GM03348 (cell line): ENCODE measurements at regions not wholly inside any gene's neighbourhood (a gene's known extent, or its start where the extent isn't known, plus 50 kb on each side); places are given as distances from the start of the nearest gene placed in this dataset.

Experiments
- DNase-seq: peaks from one replicate; pipeline ENCODE4 v3.0.0; 2012; ENCODE audit warnings: low spot score

DNA sequence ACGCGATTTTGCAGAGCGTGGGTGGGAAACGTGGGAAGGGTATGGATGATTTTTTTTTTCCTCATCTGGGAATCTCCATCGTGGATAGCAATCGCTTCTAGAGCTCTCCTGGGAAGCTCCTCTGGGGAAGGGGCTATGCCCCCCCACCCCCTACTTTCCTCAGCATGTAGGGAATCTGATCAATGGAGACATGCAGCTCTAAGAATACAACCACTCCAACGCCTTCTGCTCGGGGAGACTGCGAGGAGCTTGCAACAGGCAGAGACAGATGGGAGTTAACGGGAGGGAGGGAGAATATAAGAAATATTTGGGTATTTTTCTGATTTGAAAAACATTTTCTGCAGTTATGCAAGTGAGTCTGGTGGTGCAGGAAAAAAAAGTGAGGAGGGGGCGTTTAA lies 104.6 kb upstream of the HSD17B12 start:
- DNase-seq, result no peak

DNA sequence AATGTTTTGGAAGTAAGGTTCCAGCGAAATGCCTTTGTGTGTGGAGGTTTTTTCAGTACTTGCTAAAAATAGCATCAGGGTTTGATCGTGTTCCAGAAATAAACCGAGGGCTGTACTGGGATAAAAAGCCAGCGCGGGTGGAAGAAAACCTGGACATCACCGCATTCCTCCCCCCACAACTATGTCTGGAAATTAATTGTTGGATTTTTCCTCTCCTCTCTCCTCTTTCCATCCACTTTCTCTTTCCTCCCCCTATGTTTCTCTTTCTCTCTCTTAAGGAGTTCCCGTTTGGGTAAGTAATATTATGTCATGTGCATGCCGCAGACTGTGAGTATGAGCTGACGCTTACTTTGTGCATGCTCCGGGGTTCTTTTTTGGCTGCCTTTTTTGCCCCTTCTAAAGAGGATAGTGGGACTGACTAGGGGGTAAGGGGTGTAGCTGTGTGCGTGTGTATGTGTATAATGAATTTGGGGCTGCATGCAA lies 104.2 kb upstream of the HSD17B12 start:
- no peak for DNase-seq

DNA sequence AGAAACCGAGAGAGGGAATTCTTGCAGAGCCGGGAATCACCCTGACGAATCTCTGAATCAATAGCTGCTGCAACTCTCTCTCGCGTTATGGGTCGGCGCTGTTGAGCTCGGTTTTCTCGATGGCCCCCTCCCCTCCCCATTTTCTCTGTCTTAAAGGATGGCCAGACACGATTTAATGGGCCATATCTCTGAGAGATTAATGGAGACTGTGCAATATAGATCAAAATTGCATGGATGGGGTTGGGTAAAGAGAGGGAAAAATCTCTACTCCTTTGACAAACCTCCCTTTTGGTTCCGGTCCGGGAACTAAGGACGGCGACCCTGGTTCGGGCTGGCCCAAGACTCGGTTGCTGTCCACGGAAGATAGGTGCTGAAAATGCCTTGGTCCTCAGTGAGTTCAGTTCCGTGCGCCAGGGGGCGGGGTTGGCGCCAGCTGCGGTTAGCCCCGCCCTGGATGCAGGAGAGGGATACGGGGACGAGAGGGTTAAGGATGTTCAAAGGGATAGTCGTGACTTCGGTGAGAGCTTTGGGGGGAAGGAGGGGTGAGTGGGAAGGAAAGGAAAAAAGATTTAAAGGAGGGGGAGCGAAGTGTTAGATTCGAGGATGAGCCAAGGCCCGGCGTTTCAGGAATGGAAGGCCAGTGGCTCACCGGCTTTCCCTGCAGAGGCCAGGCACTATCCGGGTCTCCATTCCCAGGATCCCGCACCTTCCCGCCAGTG lies 103.6 kb upstream of the HSD17B12 start:
- peak; percentile 84 for DNase-seq

DNA sequence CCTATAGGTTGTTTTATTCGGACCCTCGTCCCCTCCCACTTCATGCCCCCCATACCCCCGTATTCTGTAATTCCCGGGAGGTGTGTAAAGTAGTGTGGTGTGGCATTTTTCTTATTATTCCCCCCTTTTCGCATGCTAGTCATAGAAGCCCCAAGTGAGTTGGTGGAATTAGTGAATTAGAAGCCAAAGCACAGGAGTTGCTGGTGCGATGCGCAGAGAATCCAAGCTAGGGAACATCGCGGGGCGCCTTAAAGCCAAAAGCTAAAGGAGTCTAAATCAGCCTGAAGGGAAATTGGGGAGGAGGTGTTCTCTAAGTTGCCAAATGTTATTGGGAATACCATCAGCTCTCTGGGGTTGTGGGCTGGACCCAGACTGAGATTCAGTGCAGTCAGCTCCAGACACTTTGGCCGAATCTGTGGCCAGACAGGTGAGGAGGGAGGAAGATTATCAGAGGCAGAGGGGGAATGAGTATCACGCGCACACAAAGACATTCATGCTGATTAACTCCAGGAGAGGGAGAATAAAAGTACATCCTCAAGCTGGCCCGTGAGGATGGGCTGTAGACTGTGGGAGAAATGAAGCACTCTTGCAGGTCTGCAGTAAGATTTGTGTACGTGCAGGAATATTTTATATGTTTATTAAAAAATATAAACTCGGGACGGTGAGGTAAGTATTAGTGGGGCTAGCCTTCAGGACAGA lies 102.8 kb upstream of the HSD17B12 start:
- DNase-seq, result no peak

DNA sequence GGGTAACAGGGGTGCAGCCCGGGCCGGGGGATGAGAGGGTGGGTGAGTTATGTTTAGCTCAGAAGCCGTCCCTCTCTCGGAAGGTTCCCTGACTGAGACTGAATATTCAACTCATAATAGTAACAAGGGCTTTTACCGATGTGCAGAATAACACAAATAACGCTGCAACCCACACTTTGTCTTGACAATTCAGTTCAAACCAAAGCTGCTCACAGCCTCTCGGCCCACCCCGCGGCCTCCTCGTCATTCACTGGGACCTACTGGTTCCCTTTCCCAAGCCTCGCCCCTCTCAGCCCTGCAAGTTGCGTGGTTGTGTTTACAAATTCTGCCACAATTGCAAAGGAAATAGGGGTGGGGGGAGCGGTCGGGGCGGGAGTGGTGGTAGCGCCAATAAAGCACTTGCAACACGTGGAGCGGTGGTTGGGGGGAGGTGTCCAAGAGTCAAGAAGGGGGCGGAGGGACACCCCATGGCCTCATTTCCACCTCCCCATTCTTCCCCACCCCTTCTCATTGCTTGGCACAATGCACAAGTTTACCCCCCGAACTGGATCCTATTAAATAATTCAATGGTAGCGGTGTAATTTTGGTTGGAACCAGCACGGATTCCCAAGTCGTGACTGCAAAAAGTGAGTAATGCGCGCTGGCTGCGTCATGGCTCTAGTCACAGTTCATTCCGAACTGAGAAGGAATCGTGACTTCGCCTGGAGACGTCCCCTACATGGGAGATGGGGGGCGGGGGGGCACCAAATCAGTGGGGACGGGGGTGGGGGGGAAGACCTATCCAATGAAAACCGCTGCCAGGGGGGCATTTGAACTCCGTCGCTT lies 102.0 kb upstream of the HSD17B12 start:
- no peak for DNase-seq

DNA sequence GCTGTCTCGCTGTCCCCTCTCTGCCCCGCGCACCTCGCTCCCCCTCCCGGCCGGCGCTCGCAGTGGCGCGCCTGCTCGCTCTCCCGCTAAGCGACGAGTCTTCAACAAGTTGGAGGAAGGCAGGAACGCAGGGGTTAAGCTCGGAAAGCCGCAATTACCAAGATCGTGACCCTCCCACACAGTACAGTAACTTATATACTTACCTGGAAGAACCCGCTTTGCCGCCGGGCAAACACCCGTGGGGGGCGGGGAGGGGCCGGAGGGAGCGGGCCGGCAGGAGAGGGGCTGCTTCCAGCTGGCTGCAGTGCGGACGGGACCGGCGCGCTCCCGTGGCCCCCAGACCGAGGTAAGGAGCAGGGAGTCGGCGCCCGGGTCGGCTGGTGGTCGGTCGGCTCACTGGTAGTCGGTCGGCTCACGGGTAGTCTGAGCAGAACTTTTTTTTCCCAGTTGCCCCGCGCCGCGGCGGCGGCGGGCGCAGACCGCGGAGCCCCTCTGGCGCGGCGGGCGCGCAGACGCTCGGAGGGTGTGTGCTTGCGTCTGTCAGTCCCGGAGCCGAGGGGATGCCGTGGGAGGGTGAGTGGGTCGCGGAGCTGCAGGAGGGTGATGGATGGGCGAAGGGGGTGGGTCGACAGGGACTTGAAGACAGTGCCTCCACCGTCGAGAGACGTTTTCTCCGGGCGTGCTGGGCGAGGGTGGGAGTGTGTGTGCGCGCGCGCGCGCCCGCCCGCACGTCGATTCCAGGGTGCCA lies 101.2 kb upstream of the HSD17B12 start:
- peak; percentile 64 for DNase-seq

DNA sequence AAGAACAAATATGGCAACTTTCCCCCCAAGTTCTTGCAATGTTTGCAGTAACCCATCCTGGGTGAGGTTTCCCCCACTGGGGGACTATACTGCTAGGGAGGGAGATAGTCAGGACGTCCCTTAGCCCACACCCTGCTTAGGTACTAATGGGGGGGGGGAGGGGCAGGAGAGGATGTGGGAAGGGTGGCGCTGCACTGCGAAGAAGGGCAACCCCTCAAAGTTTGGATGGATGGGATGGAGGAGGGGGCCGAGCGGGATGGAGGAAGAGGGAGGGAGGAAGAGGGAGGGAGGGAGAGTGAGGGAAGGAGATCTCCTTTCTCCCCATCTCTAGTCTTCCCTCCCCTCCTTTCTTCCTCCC lies 100.6 kb upstream of the HSD17B12 start:
- no peak for DNase-seq

DNA sequence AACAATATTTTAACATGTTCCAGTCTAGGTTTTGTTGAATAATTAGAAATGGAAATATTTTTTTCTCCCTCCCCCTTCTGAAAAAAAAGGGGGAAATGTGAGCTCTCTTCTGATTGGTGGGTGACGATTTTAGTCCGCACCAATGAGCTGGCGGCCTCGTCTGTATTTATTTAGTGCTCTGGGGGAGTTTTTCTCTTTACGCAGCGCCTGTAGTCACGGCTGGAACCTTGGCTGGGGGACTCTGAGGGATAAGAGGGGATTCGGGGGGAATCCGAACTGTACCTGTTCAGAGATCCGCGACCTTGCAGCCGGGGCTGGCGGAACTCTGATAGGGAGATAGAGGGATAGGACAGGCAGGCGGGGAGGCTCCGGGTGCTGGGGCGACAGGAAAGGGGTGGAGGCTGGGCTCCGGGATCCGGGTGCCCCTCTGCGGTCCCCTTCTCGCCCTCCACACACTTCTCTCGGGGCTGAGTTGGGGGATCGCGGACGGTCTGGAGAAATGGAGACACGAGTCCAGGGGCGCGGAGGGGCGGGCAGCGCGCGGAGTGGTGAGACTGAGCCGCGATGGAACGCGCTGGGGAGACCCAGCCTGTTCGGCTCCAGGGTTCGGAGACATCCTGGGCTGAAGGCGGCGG lies 99.7 kb upstream of the HSD17B12 start:
- peak; percentile 85 for DNase-seq

DNA sequence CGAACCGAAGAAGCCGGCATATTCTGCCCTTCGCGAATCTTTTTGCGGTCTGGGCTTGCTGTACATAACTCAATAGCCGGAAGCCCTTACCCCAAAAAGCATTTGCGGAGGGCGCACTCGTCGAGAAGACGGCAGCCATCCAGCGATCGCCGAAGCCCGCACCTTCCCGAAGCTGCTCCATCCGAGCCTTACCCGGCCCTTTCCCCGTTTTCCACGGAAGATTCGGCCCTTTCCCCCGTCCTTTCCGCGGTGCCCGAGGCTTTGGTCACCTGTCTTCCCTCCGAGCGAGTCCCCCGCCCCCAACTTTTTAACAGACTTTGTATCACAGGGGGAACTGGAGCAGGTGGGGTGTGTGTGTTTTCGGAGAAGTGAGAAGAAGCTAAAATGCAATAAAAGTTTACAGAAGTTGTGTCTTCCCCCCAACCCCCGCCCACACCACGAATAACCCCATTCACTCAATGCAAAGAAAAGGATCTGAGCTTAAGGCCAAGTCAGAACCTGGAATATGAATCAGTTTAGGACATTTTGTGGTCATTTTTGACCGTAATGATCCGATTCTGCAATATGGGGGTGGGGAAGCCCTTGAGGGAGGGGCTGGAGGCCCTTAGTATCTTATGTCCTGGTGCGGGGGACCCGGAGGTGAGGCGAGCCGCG lies 99.0 kb upstream of the HSD17B12 start:
- no peak for DNase-seq

DNA sequence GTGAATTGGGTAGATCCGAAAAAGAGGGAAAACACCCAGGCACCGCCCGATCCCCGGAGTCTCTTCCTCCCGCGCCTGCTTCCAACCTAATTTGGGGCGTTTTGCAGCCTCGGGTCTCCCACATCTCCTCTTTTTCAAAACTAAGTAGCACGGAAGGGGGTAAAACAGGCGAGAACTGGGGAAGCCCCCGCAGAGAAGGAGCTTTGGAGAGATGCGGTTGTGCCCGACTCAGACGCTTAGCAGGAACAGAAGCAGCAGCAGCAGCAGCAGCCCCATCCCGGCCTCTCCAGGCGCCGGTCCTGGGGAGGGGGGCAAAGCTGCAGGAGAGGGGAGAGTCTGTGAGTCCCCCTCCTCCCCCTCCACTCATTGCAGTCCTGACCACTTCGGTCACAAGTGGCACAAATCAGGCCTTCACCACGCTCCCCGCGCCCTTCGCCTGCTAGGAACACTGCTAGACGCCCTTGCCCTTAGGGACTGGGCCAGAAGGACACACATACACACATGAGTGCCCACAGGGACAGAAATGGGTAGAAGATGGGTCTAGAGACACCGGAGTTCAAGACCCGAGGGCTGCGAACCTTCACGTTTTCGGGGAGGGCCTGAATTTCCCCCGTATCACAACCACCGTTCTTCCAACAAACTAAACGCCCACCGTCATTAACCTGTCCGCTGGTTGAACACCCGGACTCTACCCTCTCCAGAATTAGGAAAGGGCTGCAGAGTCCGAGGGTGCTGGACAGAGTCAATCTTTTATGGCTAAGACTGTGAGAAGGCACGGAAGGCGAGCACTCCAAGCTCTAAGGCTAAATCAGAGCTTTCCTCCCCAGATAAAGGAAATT lies 98.3 kb upstream of the HSD17B12 start:
- DNase-seq, result no peak

DNA sequence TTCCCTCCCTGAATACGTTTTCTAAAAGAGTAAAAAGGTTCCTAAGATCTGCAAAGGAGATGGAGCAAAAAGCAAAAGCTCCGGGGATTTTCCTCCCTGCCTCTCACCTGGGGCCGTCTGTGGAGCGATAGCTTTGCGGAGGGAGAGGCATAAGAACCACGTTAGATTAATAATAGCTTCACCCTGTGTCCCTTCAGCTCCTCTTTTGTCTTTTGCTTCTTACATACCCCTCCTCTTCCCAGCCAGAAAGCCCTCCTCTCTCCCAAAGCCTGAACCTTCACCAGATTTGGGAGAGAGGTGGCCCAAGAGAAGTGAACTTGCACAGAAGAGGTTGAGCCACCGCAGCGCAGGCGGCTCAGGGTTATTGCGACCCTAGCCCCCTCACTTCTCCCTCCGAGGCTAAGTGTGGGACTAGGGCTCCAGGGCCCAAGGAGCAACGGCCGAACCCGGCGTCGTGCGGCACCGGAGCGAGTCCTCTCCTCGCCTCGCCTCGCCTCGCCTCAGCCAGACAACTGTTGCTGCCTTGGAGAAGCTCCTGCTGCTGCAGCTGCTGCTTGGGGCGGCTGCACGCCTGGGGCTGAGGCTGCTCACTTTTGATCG lies 97.6 kb upstream of the HSD17B12 start:
- DNase-seq, result no peak

DNA sequence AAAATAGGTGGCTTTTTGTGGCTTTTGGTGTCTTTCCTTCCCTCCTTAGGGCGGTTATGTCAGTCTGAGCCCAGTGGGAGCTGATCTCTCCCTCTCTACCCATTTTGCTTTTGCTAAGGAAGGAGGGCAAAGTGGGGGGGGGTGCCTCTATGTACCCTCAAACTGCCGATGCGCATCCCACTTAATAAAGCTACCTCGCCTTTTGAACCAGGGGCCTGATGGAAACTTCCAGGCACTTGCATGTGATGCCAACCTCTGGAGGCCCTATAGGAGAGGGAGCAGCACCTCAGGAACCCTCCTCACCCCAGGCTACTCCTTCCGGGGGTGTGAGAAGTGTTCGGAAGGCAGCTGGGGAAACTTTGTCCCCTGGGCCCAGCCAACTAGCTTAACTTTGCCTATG lies 97.0 kb upstream of the HSD17B12 start:
- no peak for DNase-seq

DNA sequence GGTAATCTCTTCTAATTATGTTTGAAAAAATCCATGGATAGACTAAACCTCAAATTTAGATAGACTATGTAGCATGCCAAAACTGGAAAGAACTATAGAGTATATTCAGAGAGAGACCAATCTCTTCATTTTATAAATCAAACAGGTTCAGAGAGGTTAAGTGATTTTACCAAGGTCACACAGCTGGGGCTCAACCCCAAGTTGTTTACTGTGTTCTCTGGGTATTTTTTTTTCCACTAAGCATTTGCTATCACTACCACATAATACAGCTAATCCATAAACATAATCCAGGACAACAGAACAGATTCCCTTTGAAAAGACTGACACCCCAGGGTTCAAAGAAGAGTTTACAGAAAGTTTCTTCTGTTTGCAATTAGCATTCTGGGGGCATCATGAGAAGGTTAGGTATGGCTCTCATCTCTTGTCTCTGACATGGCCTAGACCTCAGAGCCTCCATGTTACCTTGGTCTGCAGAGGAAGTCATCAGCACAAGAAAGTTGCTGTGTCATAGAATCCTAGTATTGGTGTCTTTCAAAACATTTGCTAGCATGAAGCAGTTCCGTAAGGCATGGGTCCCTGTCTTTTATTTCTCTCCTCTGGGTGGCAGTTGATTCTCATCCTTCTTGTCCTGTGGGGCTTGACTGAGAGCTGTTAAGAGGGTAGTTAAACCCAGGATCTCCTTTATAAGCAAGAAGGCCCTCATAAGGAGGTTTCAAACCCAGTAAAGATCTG lies 94.5 kb upstream of the HSD17B12 start:
- DNase-seq, result no peak

DNA sequence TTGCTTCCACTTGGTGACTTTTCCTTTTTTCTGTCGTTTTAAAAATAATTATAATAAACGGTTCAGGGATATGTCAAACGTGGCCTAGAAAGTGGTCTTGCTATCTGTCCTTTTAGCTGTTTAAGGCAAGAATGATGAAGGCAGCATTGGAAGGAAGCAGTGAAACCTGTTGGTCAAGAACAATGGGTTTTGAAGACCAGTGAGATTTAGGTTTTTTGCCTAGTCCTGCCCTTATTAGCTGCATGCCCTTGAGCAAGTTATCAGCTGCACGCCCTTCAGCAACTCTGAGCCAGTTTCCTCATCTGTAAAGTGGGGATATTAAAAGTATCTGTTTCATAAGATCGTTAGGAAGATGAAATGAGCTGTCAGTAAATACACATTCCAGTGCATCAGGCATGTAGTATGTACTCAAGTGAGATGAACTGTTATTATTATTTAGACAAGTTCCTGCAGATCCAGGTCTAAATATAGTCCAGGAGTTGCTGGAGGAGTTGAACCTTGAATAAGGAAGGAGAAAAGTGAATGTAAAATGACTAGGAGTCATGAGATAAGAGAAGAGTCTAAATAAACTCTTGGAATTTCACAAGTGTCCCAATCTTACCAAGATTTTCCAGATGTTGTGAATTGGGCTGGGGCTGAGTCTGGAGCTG lies 90.8 kb upstream of the HSD17B12 start:
- no peak for DNase-seq

DNA sequence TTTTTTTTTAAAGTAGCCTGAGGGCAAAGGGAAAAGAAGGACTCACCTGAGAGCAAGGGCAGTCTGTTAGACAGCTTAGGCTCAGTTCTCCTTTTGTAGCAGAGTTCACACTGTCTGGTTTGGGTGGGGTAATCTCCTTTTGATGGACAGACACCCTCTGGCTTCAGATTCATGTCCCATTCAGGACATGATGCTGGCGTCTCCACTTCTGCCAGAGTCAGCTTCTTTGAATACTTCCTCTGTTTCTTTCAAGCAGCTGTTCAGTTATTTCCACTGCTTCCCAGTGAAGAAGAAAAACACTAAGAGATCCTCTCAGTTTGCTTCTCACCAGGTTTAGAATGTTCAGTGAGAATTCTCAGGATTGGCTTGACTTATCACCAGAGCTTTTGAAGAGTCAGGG lies 79.0 kb upstream of the HSD17B12 start:
- no peak for DNase-seq

DNA sequence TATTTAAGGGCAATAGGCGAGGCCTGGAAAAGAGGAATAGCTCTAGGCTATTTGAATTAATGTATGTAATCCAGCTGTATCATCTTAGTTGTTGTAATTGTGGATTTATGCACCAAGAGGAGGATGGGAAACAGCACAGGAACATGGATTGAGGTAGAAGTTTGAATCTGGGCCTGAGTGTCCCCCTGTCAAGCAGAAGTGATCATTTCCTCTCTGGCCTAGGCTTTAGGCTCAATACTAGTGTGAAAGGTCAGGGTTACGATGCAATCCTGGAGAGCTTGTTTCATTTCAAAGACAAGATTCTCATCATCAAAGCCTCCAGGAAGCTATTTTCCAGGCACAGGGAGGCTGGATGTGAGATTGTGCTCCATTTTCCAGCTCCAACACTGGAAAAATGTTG lies 77.9 kb upstream of the HSD17B12 start:
- no peak for DNase-seq

DNA sequence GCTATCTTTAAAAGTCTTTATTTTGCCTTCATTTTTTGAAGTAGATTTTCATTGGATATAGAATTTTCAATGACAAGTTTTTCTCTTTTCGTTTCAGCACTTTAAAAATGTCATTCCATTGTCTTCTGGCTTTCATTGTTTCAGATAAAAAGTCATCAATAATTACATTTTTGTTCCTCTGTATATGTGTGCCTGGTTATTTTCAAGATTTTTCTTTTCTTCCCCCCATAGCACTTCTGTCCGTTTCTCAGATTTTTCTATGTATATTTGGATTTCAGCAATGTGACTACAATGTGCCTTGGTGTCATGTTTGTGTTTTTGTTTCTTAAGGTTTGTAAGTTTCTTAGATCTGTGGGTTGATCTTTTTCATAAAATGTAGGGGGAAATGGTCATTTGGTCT lies 66.3 kb upstream of the HSD17B12 start:
- no peak for DNase-seq

DNA sequence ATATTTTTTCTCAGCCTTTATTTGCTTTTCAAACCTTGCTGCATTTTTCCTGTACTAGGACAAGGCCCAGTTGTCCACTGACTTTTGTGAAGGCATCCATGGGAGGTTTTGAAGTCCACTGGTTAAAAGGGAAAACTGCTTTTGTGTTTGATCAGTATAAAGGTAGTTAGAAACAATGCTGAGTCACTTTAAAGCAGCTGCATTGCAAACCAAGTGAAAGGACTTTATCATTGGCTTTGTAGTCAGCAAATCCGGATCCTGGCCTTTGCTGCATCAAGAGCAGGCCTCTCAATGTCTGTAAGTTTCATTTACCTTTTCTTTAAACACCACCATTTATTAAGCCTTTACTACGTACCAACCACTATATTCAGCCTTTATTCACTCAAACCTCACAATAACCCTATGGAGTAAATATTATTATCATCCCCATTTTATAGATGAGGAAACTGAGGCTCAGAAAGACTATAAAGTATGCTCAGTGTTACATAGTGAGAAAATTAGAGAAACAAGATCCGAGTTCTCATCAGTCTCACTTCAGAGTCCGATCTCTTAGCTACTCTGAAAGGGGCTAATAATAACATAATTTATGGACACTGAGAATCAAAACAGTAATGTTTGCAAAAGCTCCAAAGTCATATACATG lies 60.6 kb upstream of the HSD17B12 start:
- DNase-seq, result no peak
